Stimulated activated CD8-positive, alpha-beta memory T cell treated with anti-CD3 and anti-CD28 coated beads, Interleukin-12 subunit alpha, Interleukin-12 subunit beta, amount 100 ng/mL, for 1 hour (primary cell): ENCODE measurements at regions not wholly inside any gene's neighbourhood (a gene's known extent, or its start where the extent isn't known, plus 50 kb on each side); places are given as distances from the start of the nearest gene placed in this dataset.
"Not testable (repeated sequence)": the region's sequence is repeated elsewhere in the genome, so short reads cannot be mapped to it uniquely, and the experiment has no call there.

Experiments used
- DNase-seq: peaks from one replicate; pipeline ENCODE4 v3.0.0-alpha.2; 2020; ENCODE audit warnings: low read depth

DNA sequence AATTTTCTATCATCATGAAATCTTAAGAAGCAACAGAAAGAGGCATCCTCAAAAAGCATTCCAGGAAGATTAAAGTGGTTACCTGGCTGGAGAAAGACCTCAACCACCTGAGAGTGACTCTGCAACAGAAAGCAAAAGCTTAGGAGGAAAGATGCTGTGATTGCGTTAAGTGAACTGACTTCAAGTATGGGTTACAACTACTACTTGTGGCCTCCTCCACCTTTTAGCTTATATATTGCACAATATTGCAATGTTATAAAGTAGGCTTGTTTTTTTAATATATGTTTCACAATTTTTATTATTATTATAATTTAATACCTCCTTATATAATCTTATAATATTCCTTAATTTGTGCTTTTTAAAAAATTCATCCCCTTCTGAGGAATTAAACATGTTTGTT lies 1407.5 kb downstream of the KCNT2 start:
- DNase-seq, result no peak

- no peak for DNase-seq
Measured at GRCh38 chr1:195197116-195197515, 1411.1 kb downstream of the KCNT2 start.

DNA sequence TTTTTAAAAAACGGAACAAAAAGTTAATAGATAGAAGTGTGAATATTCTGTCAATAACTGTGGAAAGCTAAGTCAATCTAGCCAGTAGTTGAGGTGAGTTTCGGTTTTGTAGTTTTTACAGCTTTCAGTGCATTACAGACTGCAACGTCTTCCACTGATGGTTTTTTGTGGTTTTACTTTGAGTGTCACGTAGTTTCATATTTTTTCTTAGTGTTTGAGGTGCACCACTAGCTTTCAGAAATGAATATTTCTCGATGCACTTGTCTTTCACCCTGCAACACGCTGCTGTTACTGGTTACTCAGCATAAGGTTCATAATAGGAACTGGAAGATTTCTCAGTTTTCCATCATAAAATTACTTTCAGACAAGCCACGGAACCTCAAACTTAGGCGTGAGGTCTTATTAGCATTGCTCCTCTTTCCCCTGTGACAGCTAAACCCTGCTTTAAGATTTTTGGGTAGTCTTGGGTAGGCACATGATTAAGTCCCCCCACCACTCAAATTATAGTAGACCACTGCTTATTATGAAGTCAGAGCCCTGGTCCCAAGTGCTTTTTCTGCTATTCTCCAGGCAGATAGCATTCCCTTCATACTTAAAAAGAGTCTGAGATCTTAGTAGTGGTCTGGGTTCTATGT lies 1412.7 kb downstream of the KCNT2 start:
- DNase-seq, result no peak

GRCh38 chr1:195193134-195193533 lies 1415.1 kb downstream of the KCNT2 start:
- DNase-seq, result no peak

- DNase-seq, result no peak
Measured at GRCh38 chr1:195188821-195189220, 1419.4 kb downstream of the KCNT2 start.

GRCh38 chr1:195186544-195186943 lies 1421.7 kb downstream of the KCNT2 start:
- no peak for DNase-seq

DNA sequence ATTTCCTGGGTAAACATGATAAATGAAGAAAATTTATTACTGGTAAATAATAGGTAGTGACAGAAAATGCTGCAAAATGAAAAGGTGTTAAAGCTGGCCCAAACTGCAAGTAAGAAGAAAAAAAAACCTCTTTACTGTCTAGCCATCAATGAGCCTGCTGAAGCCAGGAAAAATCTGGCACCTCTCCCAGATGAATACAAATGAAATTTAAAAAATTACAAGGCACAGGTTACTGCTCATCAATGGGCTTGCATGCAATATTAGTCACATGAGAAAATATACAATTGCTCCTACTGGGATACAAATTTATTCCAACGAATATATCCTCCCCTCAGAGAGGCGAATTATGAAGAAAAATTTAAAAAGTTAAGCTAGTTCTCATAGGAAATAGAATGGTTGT lies 1422.5 kb downstream of the KCNT2 start:
- no peak for DNase-seq

DNA sequence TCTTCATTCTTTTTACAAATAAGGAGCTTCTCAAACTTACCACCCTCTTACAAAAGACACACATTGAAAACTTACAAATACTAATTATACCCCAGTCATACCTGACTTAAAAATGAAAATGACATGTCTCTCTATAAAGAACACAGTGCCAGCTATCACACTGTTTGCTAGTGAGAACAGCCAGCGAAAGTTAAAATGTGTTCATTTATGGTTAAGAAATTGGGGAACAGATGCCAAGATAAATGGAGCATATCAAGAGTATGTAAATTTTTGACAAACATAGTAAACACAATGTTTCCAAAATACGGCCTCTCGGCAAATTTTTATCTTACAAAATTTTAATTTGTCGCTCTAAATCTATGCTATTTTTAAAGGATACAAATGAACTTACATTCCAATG lies 1422.9 kb downstream of the KCNT2 start:
- no peak for DNase-seq

GRCh38 chr1:195173753-195174152 lies 1434.5 kb downstream of the KCNT2 start:
- DNase-seq, result no peak

GRCh38 chr1:195159795-195160194 lies 1448.4 kb downstream of the KCNT2 start:
- DNase-seq, result not testable (repeated sequence)

DNA sequence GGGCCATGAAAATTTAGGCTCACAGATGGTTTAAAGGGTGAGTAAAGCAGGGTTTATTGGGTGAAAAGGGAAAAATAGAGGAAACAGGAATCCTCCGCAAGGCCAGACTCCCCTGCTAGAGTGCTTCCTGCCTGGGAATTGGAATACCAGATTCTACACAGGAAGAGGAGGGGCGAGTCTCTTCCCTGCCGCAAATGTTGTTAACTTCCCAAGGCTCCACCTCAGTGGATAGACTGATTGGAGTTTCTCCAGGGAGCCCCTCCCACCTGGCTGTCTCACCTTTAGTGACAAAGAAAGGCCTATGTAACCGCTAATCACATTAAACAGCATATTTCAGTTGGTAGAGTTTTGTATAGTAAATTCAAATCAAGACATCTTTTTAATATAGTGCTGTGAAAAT lies 1450.1 kb downstream of the KCNT2 start:
- no peak for DNase-seq

- no peak for DNase-seq
Measured at GRCh38 chr1:195153107-195153506, 1455.1 kb downstream of the KCNT2 start.

DNA sequence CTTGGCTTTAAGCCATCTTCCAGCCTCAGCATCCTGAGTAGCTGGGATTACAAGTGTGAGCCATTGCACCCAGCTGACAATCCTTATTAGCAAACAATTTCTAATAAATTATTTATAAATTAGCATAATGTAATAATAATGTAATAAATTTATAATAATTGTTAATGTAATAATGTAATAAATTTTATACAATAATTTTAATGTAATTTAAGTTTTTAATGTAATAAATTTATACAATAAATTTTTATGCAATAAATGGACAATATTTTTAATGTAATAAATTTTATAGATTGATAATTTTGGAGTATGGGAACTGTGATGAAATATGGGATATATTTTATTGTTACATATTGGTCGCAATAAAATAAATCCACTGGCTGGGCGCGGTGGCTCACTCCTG lies 1457.5 kb downstream of the KCNT2 start:
- DNase-seq, result no peak

- no peak for DNase-seq
Measured at GRCh38 chr1:195141294-195141693, 1466.9 kb downstream of the KCNT2 start.

DNA sequence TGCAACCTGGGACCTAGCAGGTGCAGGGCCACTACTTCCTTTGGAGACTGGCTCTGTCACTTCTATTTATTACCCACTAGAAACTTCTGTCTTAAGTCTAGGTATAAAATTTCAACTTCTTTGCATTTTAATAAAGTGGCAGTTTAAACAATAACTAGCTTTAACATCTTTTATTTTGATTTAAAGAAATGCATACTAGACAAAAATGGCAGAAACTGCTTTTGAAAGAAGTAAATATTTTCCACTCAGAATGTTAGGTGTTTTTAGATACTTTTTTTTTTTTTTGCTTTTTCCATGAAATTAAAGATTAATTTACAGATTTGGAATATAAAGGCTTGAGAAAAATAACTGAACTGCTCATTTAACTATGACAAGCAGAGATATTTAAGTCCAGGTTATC lies 1477.6 kb downstream of the KCNT2 start:
- no peak for DNase-seq

- no peak for DNase-seq
Measured at GRCh38 chr1:195122497-195122896, 1485.7 kb downstream of the KCNT2 start.

DNA sequence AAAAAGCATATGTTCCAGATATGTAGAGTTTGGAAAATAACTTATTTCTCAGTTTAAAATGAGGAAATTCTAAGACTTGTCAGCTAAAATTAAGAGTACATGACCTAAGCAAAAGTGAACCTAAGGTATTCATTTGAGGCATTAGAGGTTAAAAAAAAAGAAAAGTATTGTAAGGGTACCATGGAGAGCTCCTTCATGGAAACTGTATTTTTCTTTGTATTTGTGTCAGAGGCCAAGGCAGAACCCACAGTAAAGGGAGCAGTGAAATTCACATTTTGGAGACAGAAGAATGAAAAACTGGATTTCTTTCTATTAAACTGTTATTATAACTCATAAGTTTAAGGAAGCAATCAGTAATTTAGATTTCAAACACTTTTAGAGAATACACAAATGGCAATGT lies 1494.8 kb downstream of the KCNT2 start:
- DNase-seq, result no peak

DNA sequence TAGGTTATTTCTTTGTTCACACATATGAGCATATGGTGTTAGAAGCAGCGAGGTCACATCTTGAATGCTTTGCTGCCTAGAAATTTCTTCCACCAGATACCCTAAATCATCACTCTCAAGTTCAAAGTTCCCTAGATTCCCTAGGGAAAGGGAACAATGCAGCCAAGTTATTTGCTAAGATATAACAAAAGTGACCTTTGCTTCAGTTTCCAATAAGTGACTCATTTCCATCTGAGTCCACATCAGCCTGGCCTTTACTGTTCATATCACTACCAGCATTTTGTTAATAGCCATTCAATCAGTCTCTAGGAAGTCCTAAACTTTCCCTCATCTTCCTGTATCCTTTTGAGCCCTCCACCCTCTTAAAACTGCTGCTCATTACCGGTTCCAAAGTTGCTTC lies 1502.5 kb downstream of the KCNT2 start:
- no peak for DNase-seq

DNA sequence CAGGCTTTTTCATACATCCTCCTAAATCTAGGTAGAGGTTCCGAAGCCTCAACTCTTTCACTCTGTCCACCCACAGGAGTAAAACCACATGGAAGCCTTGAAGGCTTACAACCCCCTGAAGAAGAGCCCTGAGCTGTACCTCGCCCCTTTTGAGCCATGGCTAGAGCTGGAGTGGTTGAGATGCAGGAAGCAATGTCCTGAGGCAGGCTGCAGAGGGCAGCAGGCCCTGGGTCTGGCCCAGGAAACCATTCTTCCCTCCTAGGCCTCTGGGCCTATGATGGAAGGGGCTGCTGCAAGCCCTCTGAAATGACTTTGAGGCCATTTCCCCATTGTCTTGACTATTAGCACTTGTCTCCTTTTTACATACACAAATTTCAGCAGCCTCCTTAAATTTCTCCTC lies 1503.0 kb downstream of the KCNT2 start:
- DNase-seq, result no peak

- DNase-seq, result no peak
Measured at GRCh38 chr1:195097316-195097715, 1510.9 kb downstream of the KCNT2 start.

DNA sequence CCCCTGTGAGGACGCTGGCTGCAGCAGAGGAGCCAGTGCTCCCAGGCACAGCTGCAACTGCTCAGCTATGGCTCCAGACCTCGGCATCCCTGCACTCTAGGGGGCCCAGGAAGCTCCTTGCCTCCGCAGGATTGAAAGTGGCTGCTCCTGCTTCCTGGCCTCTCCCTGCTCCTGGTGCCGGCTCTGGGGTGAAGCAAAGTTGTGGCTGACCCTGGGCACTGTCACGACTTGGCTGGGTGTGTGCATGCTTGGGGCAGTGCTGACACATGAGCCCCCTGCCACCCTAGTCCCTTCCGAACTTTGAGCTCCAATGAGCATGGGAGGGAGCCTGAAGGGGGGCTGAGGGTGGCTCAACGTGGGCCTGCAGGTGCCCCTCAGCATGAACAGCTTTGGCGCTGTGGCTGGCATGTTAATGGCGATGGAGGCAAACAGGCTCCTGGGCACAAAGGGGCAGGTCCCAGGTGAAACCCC lies 1512.2 kb downstream of the KCNT2 start:
- DNase-seq, result no peak

- DNase-seq, result no peak
Measured at GRCh38 chr1:195085196-195085595, 1523.0 kb downstream of the KCNT2 start.

GRCh38 chr1:195082183-195082582 lies 1526.1 kb downstream of the KCNT2 start:
- no peak for DNase-seq

GRCh38 chr1:195076682-195077081 lies 1531.6 kb downstream of the KCNT2 start:
- no peak for DNase-seq

DNA sequence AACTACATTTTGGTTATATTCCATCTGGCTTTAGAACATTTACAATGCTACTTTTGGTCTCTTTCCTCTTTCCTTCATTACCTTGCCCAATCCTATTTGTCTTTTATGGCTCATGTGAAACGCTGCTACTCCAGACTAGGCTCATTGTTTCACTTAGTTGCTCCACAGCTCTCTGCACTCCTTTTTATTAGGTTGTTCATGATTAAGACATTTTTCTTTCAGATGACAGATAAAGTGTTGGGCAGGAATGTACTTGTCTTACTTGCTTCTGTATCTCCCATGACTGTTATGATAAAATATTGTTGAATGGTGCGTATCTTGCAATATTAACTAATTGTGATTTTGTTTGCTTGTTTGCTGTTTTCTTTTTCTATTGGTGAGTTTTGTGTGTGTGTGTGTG lies 1532.3 kb downstream of the KCNT2 start:
- DNase-seq, result no peak
